Fibroblast of skin of left quadriceps (primary cell): ENCODE measurements at regions not wholly inside any gene's neighbourhood (a gene's known extent, or its start where the extent isn't known, plus 50 kb on each side); places are given as distances from the start of the nearest gene placed in this dataset.
"Not testable (repeated sequence)": the region's sequence is repeated elsewhere in the genome, so short reads cannot be mapped to it uniquely, and the experiment has no call there.

Experiments used
- DNase-seq, 2 experiments: peaks; one replicate each; pipeline ENCODE4 v3.0.0-alpha.2; 2013; ENCODE audit warnings: low read depth in 2 of 2

DNA sequence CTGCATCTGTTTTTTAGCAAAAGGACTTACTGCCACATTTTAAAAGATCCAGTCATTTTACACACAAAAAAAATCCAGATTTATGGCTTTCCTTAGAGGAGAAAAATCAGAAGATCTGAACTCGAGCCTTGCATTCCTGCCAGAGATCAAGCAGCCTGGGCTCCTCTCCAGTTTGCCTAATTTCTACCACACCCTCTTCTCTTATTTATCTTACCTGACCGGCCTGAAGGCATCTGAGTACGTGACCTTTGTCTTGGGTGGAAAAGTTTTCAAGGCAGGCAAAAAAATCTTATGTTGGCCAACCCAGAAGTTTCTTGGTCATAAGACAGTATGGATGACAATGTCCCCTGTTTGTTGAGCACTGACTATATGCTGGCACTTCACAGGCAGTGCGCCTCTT lies 60.3 kb downstream of the CHRD start:
- DNase-seq: no peak

DNA sequence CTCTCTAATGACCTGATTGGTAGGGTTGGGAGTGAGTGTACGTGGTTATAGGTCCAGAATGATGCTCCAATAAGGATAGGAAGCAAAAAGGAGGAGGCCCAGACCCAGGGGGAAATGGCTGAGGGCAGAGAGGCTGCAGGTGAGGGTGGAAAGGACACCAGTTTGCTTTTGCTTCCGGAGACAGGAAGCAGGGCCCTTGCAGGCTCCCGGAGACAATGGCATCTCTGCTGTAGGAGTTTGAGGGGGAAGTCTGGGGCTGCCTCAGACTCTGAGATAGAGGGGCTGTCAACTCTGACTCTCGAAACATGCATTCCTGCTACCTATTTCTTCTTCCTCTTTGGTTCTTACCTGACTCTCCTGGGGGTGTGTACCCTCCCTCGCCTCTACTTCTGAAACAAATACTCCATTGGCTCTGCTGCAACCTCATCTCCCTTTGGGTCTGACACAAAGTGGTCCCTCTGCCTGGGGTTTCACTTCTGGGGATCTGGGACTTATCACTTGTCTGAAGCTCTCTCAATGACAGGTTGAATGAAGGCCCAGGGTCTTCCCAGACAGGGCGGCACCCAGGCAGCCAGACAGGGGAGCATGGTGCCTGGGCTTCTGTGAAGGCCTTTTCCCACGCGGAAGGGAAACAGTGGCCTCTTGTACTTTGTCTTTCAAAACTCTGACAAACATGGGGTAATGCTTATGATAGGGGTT lies 61.5 kb downstream of the CHRD start:
- DNase-seq: no peak

DNA sequence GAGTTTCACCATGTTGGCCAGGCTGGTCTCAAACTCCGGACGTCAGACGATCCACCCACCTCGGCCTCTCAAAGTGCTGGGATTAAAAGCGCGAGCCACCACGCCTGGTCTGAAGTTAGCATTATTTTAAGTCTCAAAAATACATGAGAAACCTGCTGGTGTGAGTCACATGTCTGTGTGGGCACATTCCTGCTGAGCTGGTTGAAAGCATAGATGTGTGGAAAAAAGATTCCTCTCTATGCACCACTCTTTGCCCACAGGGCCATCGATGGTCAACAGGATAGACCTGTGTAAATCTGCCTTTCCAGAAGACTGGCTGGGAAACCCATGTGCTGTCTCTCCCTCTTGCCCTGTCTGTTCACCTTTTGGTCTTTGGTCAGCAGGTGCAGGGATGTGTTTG lies 63.5 kb downstream of the CHRD start:
- no peak for DNase-seq

DNA sequence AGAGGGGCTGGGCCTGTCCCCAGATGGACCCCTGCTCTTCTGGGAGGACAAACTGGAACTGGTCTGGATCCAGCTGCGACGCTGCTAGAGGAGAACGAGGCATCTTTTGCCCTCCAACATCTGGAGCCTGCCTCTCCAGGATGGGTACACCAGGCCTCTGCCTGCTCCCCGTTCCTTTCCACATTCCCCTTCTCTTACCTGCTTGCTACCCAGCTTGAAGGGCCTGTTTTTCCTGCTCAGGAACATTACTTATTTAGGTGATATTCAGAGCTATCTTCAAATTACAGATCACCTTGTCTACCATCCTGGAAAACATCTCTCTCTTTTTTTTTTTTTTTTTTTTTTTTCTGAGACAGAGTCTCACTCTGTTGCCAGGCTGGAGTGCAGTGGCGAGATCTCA lies 64.0 kb downstream of the CHRD start:
- DNase-seq: no peak

DNA sequence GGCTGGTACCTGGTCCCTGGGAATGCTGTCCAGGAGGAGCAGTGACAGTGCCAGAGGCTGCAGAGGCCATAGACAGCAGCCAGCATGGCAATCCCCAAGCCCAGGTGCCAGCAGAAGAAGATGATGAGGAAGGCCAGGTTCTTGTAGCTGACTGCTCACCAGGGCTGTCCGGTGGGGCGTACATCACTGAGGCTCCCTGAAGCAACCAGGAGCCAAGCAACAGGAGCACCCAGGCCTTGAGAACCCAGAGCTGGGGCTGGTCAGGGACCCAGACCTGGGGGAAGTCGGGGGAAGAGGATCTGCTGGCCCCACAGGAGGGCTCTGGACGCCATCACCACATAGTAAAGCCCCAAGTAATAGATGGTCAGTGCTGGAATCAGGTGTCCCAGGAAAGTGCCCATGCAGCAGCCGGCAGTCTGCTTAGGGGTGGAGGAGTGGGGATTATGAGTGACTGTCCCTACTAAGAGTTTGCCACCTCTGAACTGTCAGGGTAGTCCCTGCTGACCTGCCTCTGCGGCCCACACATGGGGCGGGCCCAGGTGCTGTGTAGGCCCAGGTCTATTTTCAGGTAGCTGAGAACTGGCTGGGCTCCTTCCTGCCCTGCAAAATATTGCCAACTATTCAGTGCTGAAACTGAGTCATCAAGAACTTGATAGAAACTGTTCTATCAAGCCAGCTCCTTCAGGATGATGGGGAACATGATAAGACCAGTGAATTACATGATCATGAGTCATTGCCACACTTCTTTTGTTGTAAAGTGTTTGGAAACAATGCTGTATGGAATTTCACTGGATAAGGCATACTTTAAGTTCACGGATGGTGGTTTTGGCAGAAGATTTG lies 68.7 kb downstream of the CHRD start:
- peak; percentile 70 to 73 for DNase-seq

DNA sequence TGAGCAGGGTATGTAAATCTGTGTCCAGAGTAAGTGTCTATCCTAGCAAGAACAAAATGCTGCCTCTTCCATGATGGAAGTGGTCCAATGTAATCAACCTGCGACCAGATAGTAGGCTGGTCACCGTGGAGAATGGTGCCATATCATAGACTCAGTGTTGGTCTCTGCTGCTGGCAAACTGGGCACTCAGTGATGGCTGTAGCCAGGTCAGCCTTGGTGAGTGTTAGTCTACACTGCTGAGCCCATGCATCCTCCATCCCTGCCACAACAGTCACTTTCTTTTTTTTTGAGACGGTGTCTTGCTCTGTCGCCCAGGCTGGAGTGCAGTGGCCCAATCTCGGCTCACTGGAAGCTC lies 69.3 kb downstream of the CHRD start:
- DNase-seq: no peak

DNA sequence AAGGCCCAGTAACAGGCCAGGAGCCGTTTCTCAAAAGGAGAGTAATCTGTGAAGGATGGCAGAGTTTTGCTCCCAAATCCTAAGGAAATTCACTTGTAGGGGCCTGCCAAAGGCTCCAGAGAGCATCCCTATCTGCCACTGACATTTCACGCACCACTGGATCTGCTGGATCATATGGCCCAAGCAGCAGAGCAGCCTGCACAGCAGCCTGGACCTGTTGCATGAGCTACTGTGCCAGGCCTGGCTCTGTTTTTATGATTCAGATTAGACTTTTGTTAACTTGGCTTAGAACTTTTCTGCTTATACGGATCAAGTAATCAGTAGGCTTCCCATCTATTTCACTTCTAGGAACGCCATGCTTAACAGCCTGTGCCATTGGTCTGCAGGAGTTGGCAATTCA lies 70.7 kb downstream of the CHRD start:
- DNase-seq: no peak

DNA sequence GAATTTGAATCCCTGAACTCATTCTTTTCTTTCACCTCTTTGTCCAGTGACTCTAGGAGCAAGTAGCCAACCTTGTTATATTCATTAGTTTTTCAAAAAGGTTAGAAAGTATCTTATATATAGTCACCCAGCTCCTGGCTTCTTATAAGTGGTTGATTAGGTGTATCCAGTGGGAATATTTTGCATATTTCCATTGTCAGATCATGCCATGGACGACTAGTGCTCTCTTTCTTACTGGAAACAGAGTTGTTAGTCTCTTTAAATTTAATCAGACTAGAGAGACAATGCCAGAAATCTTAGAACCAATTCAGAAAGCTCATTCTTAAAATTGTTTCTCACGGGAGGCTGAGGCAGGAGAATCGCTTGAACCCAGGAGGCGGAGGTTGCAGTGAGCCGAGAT lies 73.4 kb downstream of the CHRD start:
- DNase-seq: no peak

GRCh38 chr3:184455991-184456390 lies 76.1 kb downstream of the CHRD start:
- no peak for DNase-seq

- no peak for DNase-seq
Measured at GRCh38 chr3:184456476-184456875, 76.6 kb downstream of the CHRD start.

GRCh38 chr3:184457329-184457728 lies 77.5 kb downstream of the CHRD start:
- DNase-seq: no peak

- not testable (repeated sequence) for DNase-seq
Measured at GRCh38 chr3:184457784-184458377, 78.0 kb downstream of the CHRD start.

DNA sequence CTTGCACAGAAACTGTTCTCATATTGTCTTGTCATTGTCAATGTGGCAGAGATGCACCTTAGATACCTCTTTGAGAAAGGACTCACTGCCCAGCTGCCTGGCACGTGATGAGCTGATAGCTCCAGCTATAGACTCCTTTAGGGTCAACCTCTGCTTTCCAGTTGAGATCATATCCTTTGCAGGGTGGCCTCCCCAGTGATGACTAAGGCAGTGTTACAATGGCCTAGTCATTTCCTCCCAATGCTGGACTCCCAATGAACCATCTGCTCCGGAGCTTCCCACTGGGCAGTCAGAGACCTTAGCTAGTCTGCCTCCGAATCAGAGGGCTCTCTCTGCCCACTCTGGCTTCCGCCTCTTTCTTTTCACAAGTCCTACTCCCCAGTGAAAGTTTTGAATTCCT lies 79.5 kb downstream of the CHRD start:
- no peak for DNase-seq

- no peak for DNase-seq
Measured at GRCh38 chr3:184460276-184460675, 80.4 kb downstream of the CHRD start.

DNA sequence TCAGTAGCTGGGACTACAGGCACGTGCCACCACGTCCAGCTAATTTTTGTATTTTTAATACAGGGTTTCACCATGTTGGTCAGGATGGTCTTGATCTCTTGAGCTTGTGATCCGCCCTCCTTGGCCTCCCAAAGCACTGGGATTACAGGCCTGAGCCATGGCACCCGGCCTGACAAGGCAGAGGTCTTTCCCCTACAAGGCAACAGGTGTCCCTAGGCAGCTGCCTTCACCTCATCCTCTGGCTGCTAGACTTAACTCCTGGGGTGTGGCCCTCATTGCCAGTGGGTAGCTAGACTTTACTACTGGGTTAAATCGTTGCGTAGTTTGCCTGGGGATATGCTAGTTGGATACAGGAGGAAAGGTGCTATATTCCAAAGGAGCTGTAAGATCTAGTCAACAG lies 81.4 kb downstream of the CHRD start:
- DNase-seq: no peak

DNA sequence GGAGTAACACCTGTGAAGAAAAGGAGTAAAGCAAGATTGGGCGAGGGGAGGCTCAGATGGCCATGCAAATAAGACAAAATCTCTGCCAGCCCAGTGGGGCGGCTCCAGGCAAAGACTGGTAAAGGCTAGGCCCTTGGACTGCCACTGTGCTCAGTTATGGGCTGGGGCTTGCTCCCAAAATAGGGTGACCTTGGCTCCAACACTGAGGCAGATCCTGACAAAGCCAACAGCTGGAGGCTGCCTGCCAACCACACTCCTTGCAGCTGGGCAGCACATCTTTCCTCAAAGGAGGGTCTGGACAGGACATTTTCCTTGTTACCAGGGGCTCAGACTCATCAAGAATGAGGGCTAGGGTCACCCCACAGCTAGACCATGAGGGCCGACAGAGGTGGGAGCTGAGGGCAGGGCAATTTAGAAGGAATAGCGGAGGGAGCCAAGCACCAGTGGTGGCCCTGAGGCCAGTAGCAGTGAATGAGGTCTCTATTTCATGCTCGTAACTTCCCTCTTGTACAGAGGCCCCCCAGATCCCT lies 86.1 kb downstream of the CHRD start:
- DNase-seq: no peak

- no peak for DNase-seq
Measured at GRCh38 chr3:184466413-184466960, 86.6 kb downstream of the CHRD start.

GRCh38 chr3:184467171-184467570 lies 87.3 kb downstream of the CHRD start:
- DNase-seq: no peak

GRCh38 chr3:184470551-184470950 lies 90.7 kb downstream of the CHRD start:
- no peak for DNase-seq

GRCh38 chr3:184471439-184471838 lies 90.1 kb upstream of the EPHB3 start:
- no peak for DNase-seq

DNA sequence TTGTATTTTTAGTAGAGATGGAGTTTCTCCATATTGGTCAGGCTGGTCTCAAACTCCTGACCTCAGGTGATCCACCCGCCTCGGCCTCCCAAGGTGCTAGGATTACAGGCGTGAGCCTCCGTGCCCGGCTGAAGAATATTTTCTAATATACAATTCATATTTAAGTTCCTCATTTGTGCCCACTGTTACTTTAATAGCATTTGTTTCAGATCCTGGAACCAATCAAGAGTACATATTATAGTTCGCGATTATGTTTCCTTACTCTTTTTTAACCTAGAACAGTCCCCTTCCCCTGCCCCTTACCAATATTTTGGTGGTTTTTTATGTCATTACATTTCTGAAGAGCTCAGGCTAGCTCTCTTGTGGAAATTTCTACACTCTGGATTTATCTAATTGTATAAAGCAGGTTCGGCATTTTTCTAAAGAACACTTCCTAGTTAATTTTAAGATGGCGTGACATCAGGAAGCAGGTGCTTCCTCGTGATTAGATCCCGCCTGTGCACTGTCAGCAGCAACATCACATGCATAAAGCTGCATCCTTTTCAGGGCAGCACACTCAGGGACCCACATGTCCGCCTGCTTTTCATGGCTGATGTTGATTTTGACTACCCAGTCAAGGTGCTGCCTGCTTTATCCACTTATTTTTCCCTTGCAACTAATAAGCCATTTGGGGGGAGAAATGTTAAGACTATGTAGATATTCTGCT lies 88.7 kb upstream of the EPHB3 start:
- no peak for DNase-seq

GRCh38 chr3:184474897-184475296 lies 86.7 kb upstream of the EPHB3 start:
- no peak for DNase-seq
